H1 (cell line): ENCODE measurements at regions not wholly inside any gene's neighbourhood (a gene's known extent, or its start where the extent isn't known, plus 50 kb on each side); places are given as distances from the start of the nearest gene placed in this dataset.

ENCODE experiments used
- CTCF ChIA-PET: fragments of 300-600 bp; sonication (Branson Sonifier 250); formaldehyde crosslinking; loops from one replicate; lab custom pipeline; 2021; ENCODE audit not compliant: partially characterized antibody; lab: Charles Lee
- POLR2A ChIA-PET: fragments of 300-600 bp; sonication (Branson Sonifier 250); formaldehyde crosslinking; loops from one replicate; lab custom pipeline; 2021; ENCODE audit warnings: inconsistent platforms; ENCODE audit not compliant: partially characterized antibody; lab: Charles Lee
- DNase-seq, 2 experiments: peaks; one replicate each; pipeline versions ENCODE4 v3.0.0 to v3.0.0-alpha.2; 2010 to 2022; ENCODE audit warnings: low spot score in 2 of 2, low read depth in 1 of 2, mixed read lengths in 1 of 2
- FAIRE-seq: peaks from 2 replicates; lab custom pipeline; 2011; peaks lifted over from hg19 to GRCh38; lab: Jason Lieb, UNC
- H2AFZ ChIP-seq: 2 replicates; pipeline ENCODE4 v1.8.1; 2012; ENCODE audit warnings: low read length, inconsistent platforms
- H2AK5ac ChIP-seq: 2 replicates; pipeline ENCODE4 v1.6.1; 2013; ENCODE audit warnings: low read depth, low read length
- H2BK120ac ChIP-seq: replicated peaks from 2 replicates; pipeline ENCODE3; 2013; ENCODE audit warnings: low read depth, low read length, inconsistent platforms
- H2BK12ac ChIP-seq: 2 replicates; pipeline ENCODE4 v1.6.1; 2013; ENCODE audit warnings: low read depth, low read length
- H2BK15ac ChIP-seq: 2 replicates; pipeline ENCODE4 v1.6.1; 2013; ENCODE audit warnings: low read length
- H2BK20ac ChIP-seq: 2 replicates; pipeline ENCODE4 v1.6.1; 2013; ENCODE audit warnings: low read length
- H2BK5ac ChIP-seq: 2 replicates; pipeline ENCODE4 v1.6.1; 2013; ENCODE audit warnings: low read depth, low read length
- H3K14ac ChIP-seq: 2 replicates; pipeline ENCODE4 v1.6.1; 2013; ENCODE audit warnings: inconsistent platforms; ENCODE audit not compliant: insufficient read length
- H3K18ac ChIP-seq: 2 replicates; pipeline ENCODE4 v1.6.1; 2013; ENCODE audit warnings: low read length; ENCODE audit errors: extremely low read depth
- H3K23ac ChIP-seq: 2 replicates; pipeline ENCODE4 v1.6.1; 2013; ENCODE audit warnings: inconsistent platforms; ENCODE audit not compliant: insufficient read length
- H3K23me2 ChIP-seq: 2 replicates; pipeline ENCODE4 v1.6.1; 2013; ENCODE audit warnings: low read depth, low read length
- H3K27ac ChIP-seq: 2 replicates; pipeline ENCODE4 v1.6.1; 2011; ENCODE audit warnings: low read depth, low read length, inconsistent platforms
- H3K27me3 ChIP-seq, 4 experiments: replicated peaks in 1 of 4; 1 replicate in 1 of 4; 2 replicates in 3 of 4; pipeline versions ENCODE4 v1.6.1 to v1.8.1; 2011 to 2013; ENCODE audit warnings: low read length in 3 of 4, mild to moderate bottlenecking in 3 of 4, inconsistent platforms in 2 of 4, mixed read lengths in 2 of 4, moderate library complexity in 1 of 4; ENCODE audit not compliant: control insufficient read depth in 3 of 4, insufficient read depth in 3 of 4; ENCODE audit errors: extremely low read depth in 1 of 4
- H3K36me3 ChIP-seq, 4 experiments: 2 replicates each; pipeline versions ENCODE4 v1.6.1 to v1.8.1; 2011 to 2013; ENCODE audit warnings: mild to moderate bottlenecking in 4 of 4, low read length in 3 of 4, moderate library complexity in 2 of 4, control low read depth in 1 of 4, inconsistent platforms in 1 of 4; ENCODE audit not compliant: insufficient read depth in 4 of 4, control insufficient read depth in 2 of 4
- H3K4ac ChIP-seq: replicated peaks from 2 replicates; pipeline ENCODE3; 2013; ENCODE audit warnings: low read length, low read depth, mixed read lengths, inconsistent platforms; ENCODE audit not compliant: insufficient read length
- H3K4me1 ChIP-seq, 4 experiments: replicated peaks in 1 of 4; 1 replicate in 1 of 4; 2 replicates in 3 of 4; pipeline versions ENCODE4 v1.6.1 to v1.8.1; 2011 to 2013; ENCODE audit warnings: low read length in 3 of 4, inconsistent platforms in 2 of 4, mixed read lengths in 1 of 4; ENCODE audit not compliant: insufficient read depth in 4 of 4, control insufficient read depth in 3 of 4
- H3K4me2 ChIP-seq, 2 experiments: 2 replicates each; pipeline versions ENCODE4 v1.6.1 to v1.8.1; 2011 to 2013; ENCODE audit warnings: low read depth in 2 of 2, low read length in 2 of 2, control low read depth in 1 of 2, inconsistent platforms in 1 of 2, mild to moderate bottlenecking in 1 of 2; ENCODE audit not compliant: insufficient read depth in 1 of 2
- H3K4me3 ChIP-seq, 4 experiments: fragments of 200-600, 300-600 bp in 1 of 4; sonication (generic), shearing (Covaris generic), sonication (Bioruptor Twin) in 1 of 4; 2 replicates each; pipeline versions ENCODE4 v1.5.1 to v1.8.1; 2011 to 2016; ENCODE audit warnings: low read length in 4 of 4, low read depth in 3 of 4, control low read depth in 2 of 4, inconsistent platforms in 2 of 4, mild to moderate bottlenecking in 2 of 4, mixed read lengths in 1 of 4, moderate library complexity in 1 of 4; ENCODE audit not compliant: insufficient read depth in 2 of 4; ENCODE audit errors: extremely low read depth in 1 of 4
- H3K56ac ChIP-seq: replicated peaks from 2 replicates; pipeline ENCODE3; 2013; ENCODE audit warnings: low read depth, mild to moderate bottlenecking, mixed read lengths, low read length, inconsistent platforms; ENCODE audit not compliant: insufficient read length
- H3K79me1 ChIP-seq: 2 replicates; pipeline ENCODE4 v1.6.1; 2013; ENCODE audit warnings: low read depth, low read length, control low read depth
- H3K79me2 ChIP-seq, 2 experiments: 2 replicates each; pipeline versions ENCODE4 v1.6.1 to v1.8.1; 2012 to 2013; ENCODE audit warnings: low read length in 2 of 2, mild to moderate bottlenecking in 2 of 2, inconsistent platforms in 1 of 2; ENCODE audit not compliant: insufficient read depth in 2 of 2, control insufficient read depth in 1 of 2
- H3K9ac ChIP-seq, 4 experiments: replicated peaks in 1 of 4; 1 replicate in 1 of 4; 2 replicates in 3 of 4; pipeline versions ENCODE4 v1.6.1 to v1.8.1; 2011 to 2013; ENCODE audit warnings: low read depth in 3 of 4, low read length in 3 of 4, control low read depth in 2 of 4, mild to moderate bottlenecking in 2 of 4, moderate library complexity in 2 of 4, inconsistent platforms in 1 of 4; ENCODE audit errors: extremely low read depth in 1 of 4
- H3K9me3 ChIP-seq, 2 experiments: 2 replicates each; pipeline versions ENCODE4 v1.6.1 to v1.8.1; 2012 to 2013; ENCODE audit warnings: mild to moderate bottlenecking in 2 of 2, moderate library complexity in 2 of 2, control low read depth in 1 of 2, inconsistent platforms in 1 of 2, low read depth in 1 of 2, low read length in 1 of 2, mixed read lengths in 1 of 2; ENCODE audit not compliant: insufficient read depth in 2 of 2
- H4K20me1 ChIP-seq, 2 experiments: replicated peaks in 1 of 2; 2 replicates each; pipeline versions ENCODE3 to v1.8.1; 2011 to 2013; ENCODE audit warnings: inconsistent platforms in 2 of 2, low read length in 2 of 2, mild to moderate bottlenecking in 1 of 2; ENCODE audit not compliant: insufficient read depth in 2 of 2, control insufficient read depth in 1 of 2
- H4K5ac ChIP-seq: 2 replicates; pipeline ENCODE4 v1.6.1; 2013; ENCODE audit warnings: low read length, low read depth, mixed read lengths, inconsistent platforms; ENCODE audit not compliant: insufficient read length
- H4K8ac ChIP-seq: 2 replicates; pipeline ENCODE4 v1.8.0; 2013; ENCODE audit warnings: mild to moderate bottlenecking, moderate library complexity, low read length, inconsistent platforms; ENCODE audit not compliant: insufficient read depth; ENCODE audit errors: extremely low read depth
- H4K91ac ChIP-seq: replicated peaks from 2 replicates; pipeline ENCODE3; 2013; ENCODE audit warnings: low read length, mixed read lengths, inconsistent platforms; ENCODE audit not compliant: insufficient read length
- SIRT6 ChIP-seq: IDR thresholded peaks from one replicate; pipeline ENCODE4 v1.7.1; 2012; ENCODE audit warnings: low read length, inconsistent platforms
- TAF1 ChIP-seq: IDR thresholded peaks from 2 replicates; pipeline ENCODE4 v1.6.1; 2011; ENCODE audit warnings: mild to moderate bottlenecking, low read depth, low read length
- WGBS, 2 experiments: shearing (Covaris generic) in 1 of 2; methylation state at CpG; one replicate each; pipeline versions ENCODE4 v1.1.6 to v1.1.7; 2013 to 2015; ENCODE audit warnings: low lambda C conversion rate in 2 of 2, mixed read lengths in 2 of 2, inconsistent platforms in 1 of 2, low coverage in 1 of 2, missing lambda C conversion rate in 1 of 2; ENCODE audit not compliant: insufficient replicate concordance in 2 of 2, insufficient coverage in 1 of 2, insufficient read length in 1 of 2; ENCODE audit errors: extremely low coverage in 1 of 2, missing lambda C conversion rate in 1 of 2; 5-methylcytosine and 5-hydroxymethylcytosine counted together

DNA sequence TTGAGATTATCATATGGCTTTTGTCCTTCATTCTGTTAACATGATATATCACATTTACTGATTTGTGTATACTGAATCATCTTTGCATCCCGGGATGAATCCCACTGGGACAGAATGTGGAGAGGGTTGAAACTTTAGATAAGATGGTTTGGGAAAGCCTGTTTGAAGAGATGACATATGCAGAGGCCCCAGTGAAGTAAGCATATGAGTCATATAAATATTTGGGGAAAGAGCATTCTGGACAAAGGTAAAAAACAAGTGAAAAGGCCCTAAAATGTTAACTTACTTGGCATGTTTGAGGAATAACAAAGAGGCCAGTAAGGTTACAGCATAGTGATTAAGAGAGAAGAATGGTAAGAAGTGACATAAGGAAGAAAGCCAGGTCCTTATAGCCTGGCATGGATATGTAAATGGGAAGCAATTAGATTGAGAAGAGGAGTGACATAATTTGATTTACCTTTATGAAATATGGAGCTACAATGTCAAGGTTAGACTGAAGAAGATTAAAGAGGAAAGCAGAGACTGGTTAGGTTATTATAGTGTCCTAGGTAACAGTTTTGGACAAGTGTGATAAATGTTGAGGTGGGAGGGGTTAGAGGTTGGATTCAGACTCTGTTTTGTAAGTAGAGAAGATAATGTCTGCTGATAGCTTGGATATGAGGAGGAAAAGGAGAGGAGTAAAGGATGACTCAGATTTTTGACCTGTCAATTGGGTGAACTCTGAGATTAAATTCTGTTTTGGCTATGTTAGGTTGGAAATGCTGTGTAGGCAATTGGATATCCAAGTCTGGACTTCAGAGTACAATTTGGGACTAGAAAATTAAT lies 54.6 kb upstream of the DRP2 start:
- H3K9me3 ChIP-seq: no peaks in the 10 kb centered on the region
- no peak overlapping the region for H3K27ac ChIP-seq
- no peak overlapping the region for H3K14ac ChIP-seq
- H4K20me1 ChIP-seq: no peaks in the 10 kb centered on the region
- no peaks in the 10 kb centered on the region for H3K4me1 ChIP-seq
- no peak overlapping the region for H4K5ac ChIP-seq
- no peak overlapping the region for H3K23ac ChIP-seq
- FAIRE-seq: no peak
- H3K27me3 ChIP-seq: no peaks in the 10 kb centered on the region
- 92% methylated on average over 1 of the region's 1 CpG; no CpG with 5 or more reads in 1 of the 2 experiments for WGBS, 2 experiments
- DNase-seq: no peak
- H2BK20ac ChIP-seq: no peak overlapping the region
- H3K79me1 ChIP-seq: no peaks in the 10 kb centered on the region
- H3K4me2 ChIP-seq: no peak overlapping the region
- no peak overlapping the region for H2BK15ac ChIP-seq
- no peak overlapping the region for H2BK120ac ChIP-seq
- H4K91ac ChIP-seq: no peak overlapping the region
- no peaks in the 10 kb centered on the region for H3K79me2 ChIP-seq
- H2BK12ac ChIP-seq: no peak overlapping the region
- H2AFZ ChIP-seq: no peak overlapping the region
- no peak overlapping the region for H3K4me3 ChIP-seq
- no peak overlapping the region for H3K4ac ChIP-seq
- POLR2A ChIA-PET: no interaction called here
- peaks cover 0 to 10% (median 1%) of the 10 kb centered on the region in 4 experiments; a peak in 1 of 8 replicates for H3K36me3 ChIP-seq
- no peak overlapping the region for H2AK5ac ChIP-seq
- H3K18ac ChIP-seq: no peak overlapping the region
- TF ChIP-seq SIRT6 (no peak), TAF1 (no peak)
- H3K9ac ChIP-seq: no peak overlapping the region
- no peak overlapping the region for H2BK5ac ChIP-seq
- H3K23me2 ChIP-seq: no peaks in the 10 kb centered on the region
- no peak overlapping the region for H3K56ac ChIP-seq
- CTCF ChIA-PET: no interaction called here
- no peak overlapping the region for H4K8ac ChIP-seq
